Panc1 (cell line): ENCODE measurements at regions not wholly inside any gene's neighbourhood (a gene's known extent, or its start where the extent isn't known, plus 50 kb on each side); places are given as distances from the start of the nearest gene placed in this dataset.

Experiments
- ATAC-seq: fragments of 200-7000 bp; cut with Tn5 transposase; 2 replicates; pipeline ENCODE4 v1.9.1; 2020; ENCODE audit warnings: mild to moderate bottlenecking, moderate library complexity
- BruUV-seq: library from RNA; stranded (reverse); fragments of 400-500 nt; replicated peaks from 2 replicates; lab custom pipeline; 2021; lab: Mats Ljungman, UMichigan
- CTCF ChIA-PET: fragments of 300-600 bp; sonication (Branson Sonifier 250); formaldehyde crosslinking; loops from one replicate; lab custom pipeline; 2022; ENCODE audit warnings: antibody characterized with exemption; lab: Charles Lee
- POLR2A ChIA-PET: fragments of 300-600 bp; sonication (Branson Sonifier 250); formaldehyde crosslinking; loops from one replicate; lab custom pipeline; 2022; ENCODE audit warnings: antibody characterized with exemption; lab: Charles Lee
- DNase-seq: peaks from one replicate; pipeline ENCODE4 v3.0.0-alpha.2; 2010; ENCODE audit warnings: low read depth, low spot score
- H3K27ac ChIP-seq: 2 replicates; pipeline ENCODE4 v1.5.1; 2011; ENCODE audit warnings: mild to moderate bottlenecking, low read length, inconsistent platforms
- H3K27me3 ChIP-seq: fragments of 200-500 bp; sonication (Bioruptor generic); 2 replicates; pipeline ENCODE4 v1.6.0; 2014; ENCODE audit warnings: low read length, inconsistent platforms; ENCODE audit not compliant: control insufficient read depth, insufficient read depth
- H3K36me3 ChIP-seq: fragments of 200-500 bp; sonication (Bioruptor generic); 2 replicates; pipeline ENCODE4 v1.5.1; 2014; ENCODE audit warnings: inconsistent platforms, mild to moderate bottlenecking, low read length, moderate library complexity; ENCODE audit not compliant: control insufficient read depth, insufficient read depth
- H3K4me1 ChIP-seq: 2 replicates; pipeline ENCODE4 v1.5.1; 2011; ENCODE audit warnings: inconsistent platforms, mild to moderate bottlenecking, low read length, moderate library complexity; ENCODE audit not compliant: control insufficient read depth, insufficient read depth
- H3K4me3 ChIP-seq, 2 experiments: 2 replicates each; pipeline ENCODE4 v1.5.1; 2011 to 2012; ENCODE audit warnings: low read depth in 2 of 2, low read length in 2 of 2, mild to moderate bottlenecking in 2 of 2, inconsistent platforms in 1 of 2, moderate library complexity in 1 of 2
- H3K9me3 ChIP-seq: fragments of 200-500 bp; sonication (Bioruptor generic); 2 replicates; pipeline ENCODE4 v1.5.1; 2014; ENCODE audit warnings: low read depth, mild to moderate bottlenecking, inconsistent platforms, low read length, moderate library complexity; ENCODE audit not compliant: control insufficient read depth, insufficient read depth
- POLR2AphosphoS5 ChIP-seq: IDR thresholded peaks from 2 replicates; pipeline ENCODE4 v1.6.1; 2012; ENCODE audit warnings: mild to moderate bottlenecking, low read depth, low read length, moderate library complexity
- SIN3A ChIP-seq: IDR thresholded peaks from 2 replicates; pipeline ENCODE4 v1.6.1; 2012; ENCODE audit warnings: low read depth, mild to moderate bottlenecking, low read length, moderate library complexity, borderline replicate concordance; ENCODE audit not compliant: insufficient read depth
- TCF7L2 ChIP-seq: IDR thresholded peaks from 2 replicates; pipeline ENCODE4 v1.6.1; 2011; ENCODE audit warnings: mild to moderate bottlenecking, low read depth, low read length, inconsistent platforms
- in situ Hi-C: cut with HindIII; loops from 2 replicates; pipeline ENCODE4 v1.10.0; 2016; ENCODE audit warnings: low sequenced_read_pairs, low pct_unique_long_range_greater_than_20kb
- intact Hi-C: fragments of 100-400 bp; cut with micrococcal nuclease; formaldehyde crosslinking; loops from one replicate; pipeline ENCODE4 v1.10.0; 2022; ENCODE audit not compliant: unreplicated experiment
- TF ChIP-seq, protein P1 (sequence below), 2 experiments: IDR thresholded peaks; 2 replicates each; pipeline ENCODE4 v1.6.1; 2011 to 2012; ENCODE audit warnings: low read depth in 2 of 2, control low read depth in 1 of 2, low read length in 1 of 2, mild to moderate bottlenecking in 1 of 2, moderate library complexity in 1 of 2; ENCODE audit not compliant: insufficient read depth in 1 of 2
- TF ChIP-seq, protein P2 (sequence below): fragments of 450-650 bp; IDR thresholded peaks from 2 replicates; pipeline ENCODE4 v1.5.1; 2017; ENCODE audit warnings: mild to moderate bottlenecking

DNA sequence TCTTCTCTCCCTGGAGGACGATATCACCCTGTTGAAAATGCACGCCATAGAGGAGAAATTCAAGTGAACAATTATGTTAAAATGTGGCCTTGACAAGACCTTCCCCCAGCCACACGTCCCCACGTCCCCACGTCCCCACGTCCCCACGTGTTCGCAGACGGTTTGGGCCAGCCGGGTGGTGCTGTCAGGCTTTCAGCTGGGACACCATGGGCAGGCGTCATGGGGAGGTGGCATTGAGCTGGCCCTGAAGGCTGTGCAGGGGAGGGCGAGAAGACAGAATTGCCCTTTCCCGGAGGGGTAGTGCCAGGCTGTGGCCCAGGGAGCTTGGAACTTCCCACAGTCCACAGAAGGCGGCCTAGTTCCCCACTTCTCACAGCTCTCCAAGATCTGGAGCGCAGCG, 240.7 kb upstream of the RAB6C start:
- Histone ChIP-seq H3K4me1 (no peaks in the 10 kb centered on the region), H3K9me3 (no peaks in the 10 kb centered on the region), H3K27me3 (peaks cover 3% of the 10 kb centered on the region), H3K4me3 (no peak overlapping the region), H3K36me3 (no peaks in the 10 kb centered on the region), H3K27ac (no peak overlapping the region)
- ChIA-PET POLR2A (no interaction called here), CTCF (no interaction called here)
- in situ Hi-C loops (no loop called here), intact Hi-C loops (no loop called here)
- no peak for DNase-seq
- BruUV-seq, result no TSS peak
- no peak for ATAC-seq
- no peak for TF ChIP-seq POLR2AphosphoS5
- TF ChIP-seq, protein P1, sequence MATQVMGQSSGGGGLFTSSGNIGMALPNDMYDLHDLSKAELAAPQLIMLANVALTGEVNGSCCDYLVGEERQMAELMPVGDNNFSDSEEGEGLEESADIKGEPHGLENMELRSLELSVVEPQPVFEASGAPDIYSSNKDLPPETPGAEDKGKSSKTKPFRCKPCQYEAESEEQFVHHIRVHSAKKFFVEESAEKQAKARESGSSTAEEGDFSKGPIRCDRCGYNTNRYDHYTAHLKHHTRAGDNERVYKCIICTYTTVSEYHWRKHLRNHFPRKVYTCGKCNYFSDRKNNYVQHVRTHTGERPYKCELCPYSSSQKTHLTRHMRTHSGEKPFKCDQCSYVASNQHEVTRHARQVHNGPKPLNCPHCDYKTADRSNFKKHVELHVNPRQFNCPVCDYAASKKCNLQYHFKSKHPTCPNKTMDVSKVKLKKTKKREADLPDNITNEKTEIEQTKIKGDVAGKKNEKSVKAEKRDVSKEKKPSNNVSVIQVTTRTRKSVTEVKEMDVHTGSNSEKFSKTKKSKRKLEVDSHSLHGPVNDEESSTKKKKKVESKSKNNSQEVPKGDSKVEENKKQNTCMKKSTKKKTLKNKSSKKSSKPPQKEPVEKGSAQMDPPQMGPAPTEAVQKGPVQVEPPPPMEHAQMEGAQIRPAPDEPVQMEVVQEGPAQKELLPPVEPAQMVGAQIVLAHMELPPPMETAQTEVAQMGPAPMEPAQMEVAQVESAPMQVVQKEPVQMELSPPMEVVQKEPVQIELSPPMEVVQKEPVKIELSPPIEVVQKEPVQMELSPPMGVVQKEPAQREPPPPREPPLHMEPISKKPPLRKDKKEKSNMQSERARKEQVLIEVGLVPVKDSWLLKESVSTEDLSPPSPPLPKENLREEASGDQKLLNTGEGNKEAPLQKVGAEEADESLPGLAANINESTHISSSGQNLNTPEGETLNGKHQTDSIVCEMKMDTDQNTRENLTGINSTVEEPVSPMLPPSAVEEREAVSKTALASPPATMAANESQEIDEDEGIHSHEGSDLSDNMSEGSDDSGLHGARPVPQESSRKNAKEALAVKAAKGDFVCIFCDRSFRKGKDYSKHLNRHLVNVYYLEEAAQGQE (IDR thresholded peaks at IDR 0.05; ENCODE audit: insufficient read depth in 1 of 2, low read depth in 2 of 2, low read length in 1 of 2), result no peak
- TF ChIP-seq TCF7L2, result no peak

DNA sequence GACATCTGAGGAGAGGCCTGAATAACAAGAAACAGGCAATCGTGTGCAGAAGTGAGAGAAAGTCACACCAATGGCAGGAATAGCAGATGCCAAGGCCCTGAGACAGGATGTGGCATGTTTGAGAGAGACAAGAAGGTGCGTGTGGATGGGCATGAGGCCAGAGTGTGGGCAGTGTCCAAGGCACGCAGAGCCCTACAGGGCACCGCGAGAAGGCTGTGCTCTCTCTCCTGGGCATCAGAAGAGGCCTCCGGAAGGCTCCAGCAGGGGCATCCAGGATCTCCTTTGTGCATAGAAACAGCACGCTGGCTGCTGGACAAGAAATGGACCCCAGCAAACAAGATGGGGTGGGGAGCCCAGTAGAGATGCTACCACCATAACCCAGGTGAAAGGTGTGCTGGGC, 239.0 kb upstream of the RAB6C start:
- no peaks in the 10 kb centered on the region for H3K4me1 ChIP-seq
- no peak overlapping the region for H3K4me3 ChIP-seq
- DNase-seq, result no peak
- ATAC-seq, result no peak
- peaks cover 3% of the 10 kb centered on the region for H3K27me3 ChIP-seq
- BruUV-seq, result no TSS peak
- intact Hi-C loops, result no loop called here
- ChIA-PET CTCF (no interaction called here), POLR2A (no interaction called here)
- H3K27ac ChIP-seq, result no peak overlapping the region
- H3K36me3 ChIP-seq, result no peaks in the 10 kb centered on the region
- in situ Hi-C loops, result no loop called here
- H3K9me3 ChIP-seq, result no peaks in the 10 kb centered on the region
- TF ChIP-seq, protein P1 (IDR thresholded peaks at IDR 0.05; ENCODE audit: insufficient read depth in 1 of 2, low read depth in 2 of 2, low read length in 1 of 2), result no peak
- TF ChIP-seq TCF7L2, result no peak

DNA sequence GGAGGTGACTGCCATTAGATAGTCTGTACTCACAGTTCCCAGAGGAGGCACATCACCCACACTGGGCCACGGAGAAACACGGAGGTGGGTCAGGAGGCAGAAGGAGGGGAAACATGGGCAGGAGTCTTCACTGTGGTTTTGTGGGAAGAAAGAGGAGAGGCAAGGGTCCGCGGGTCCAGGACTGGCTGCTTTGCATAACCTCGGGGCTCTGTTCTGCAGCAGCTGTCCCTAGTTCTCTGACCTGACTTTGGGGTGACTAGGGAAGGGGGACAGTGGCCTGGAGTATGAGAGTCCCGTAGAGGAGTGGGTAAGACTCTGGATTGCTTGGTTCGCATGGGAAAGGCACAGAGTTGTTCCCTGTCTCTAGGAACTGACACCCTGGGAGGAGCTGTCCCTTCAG, 238.3 kb upstream of the RAB6C start:
- ATAC-seq (no peak), DNase-seq (no peak)
- POLR2A ChIA-PET, result no interaction called here
- no peak overlapping the region for H3K4me3 ChIP-seq
- in situ Hi-C loops (no loop called here), intact Hi-C loops (no loop called here)
- peaks cover 3% of the 10 kb centered on the region for H3K27me3 ChIP-seq
- H3K4me1 ChIP-seq, result no peaks in the 10 kb centered on the region
- no peak overlapping the region for H3K27ac ChIP-seq
- H3K36me3 ChIP-seq, result no peaks in the 10 kb centered on the region
- CTCF ChIA-PET, result no interaction called here
- BruUV-seq, result no TSS peak
- TF ChIP-seq, protein P2, sequence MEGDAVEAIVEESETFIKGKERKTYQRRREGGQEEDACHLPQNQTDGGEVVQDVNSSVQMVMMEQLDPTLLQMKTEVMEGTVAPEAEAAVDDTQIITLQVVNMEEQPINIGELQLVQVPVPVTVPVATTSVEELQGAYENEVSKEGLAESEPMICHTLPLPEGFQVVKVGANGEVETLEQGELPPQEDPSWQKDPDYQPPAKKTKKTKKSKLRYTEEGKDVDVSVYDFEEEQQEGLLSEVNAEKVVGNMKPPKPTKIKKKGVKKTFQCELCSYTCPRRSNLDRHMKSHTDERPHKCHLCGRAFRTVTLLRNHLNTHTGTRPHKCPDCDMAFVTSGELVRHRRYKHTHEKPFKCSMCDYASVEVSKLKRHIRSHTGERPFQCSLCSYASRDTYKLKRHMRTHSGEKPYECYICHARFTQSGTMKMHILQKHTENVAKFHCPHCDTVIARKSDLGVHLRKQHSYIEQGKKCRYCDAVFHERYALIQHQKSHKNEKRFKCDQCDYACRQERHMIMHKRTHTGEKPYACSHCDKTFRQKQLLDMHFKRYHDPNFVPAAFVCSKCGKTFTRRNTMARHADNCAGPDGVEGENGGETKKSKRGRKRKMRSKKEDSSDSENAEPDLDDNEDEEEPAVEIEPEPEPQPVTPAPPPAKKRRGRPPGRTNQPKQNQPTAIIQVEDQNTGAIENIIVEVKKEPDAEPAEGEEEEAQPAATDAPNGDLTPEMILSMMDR, result no peak
- TF ChIP-seq TCF7L2 (no peak), SIN3A (no peak), POLR2AphosphoS5 (no peak)
- TF ChIP-seq, protein P1 (IDR thresholded peaks at IDR 0.05; ENCODE audit: insufficient read depth in 1 of 2, low read depth in 2 of 2, low read length in 1 of 2), result no peak
- H3K9me3 ChIP-seq, result no peaks in the 10 kb centered on the region
